GM13976 (cell line): ENCODE measurements at regions not wholly inside any gene's neighbourhood (a gene's known extent, or its start where the extent isn't known, plus 50 kb on each side); places are given as distances from the start of the nearest gene placed in this dataset.

Source experiments
- DNase-seq: peaks from one replicate; pipeline ENCODE4 v3.0.0; 2012; ENCODE audit warnings: low spot score
- in situ Hi-C: fragments of 300-500 bp; cut with MboI; formaldehyde crosslinking; loops from one replicate; pipeline ENCODE4 v1.12.0; 2022; ENCODE audit warnings: low sequenced_read_pairs, mixed read lengths, inconsistent platforms; ENCODE audit not compliant: unreplicated experiment
- TF ChIP-seq, protein P1 (sequence below): IDR thresholded peaks from 2 replicates; pipeline ENCODE4 v1.5.1; 2012; ENCODE audit warnings: borderline replicate concordance, mild to moderate bottlenecking; ENCODE audit not compliant: insufficient read depth; ENCODE audit errors: extremely low read depth, missing control alignments, control extremely low read depth

DNA sequence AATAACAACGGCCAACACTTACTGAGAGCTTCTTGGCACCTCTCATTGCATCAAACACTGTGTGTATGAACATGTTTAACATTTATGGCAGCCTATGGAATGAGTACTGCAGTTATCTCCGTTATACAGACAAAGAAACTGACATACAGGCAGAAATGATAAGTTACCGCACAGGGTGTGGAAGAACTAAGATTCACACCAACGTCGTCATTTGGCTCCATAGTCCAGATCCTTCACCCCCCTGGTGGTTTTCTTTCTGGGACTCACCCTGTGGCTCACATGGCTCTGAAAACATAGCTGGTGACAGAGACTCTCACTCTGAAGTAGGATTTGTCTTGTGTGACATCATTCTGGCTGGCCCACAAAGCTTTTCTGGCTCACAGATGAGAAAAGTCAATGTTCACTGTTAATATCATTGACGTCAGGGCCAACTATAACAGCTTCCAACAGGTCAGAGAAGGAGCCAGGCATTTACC lies 230.1 kb downstream of the DLEU7 start:
- no peak for DNase-seq
- in situ Hi-C loops: no loop called here
- TF ChIP-seq, protein P1, sequence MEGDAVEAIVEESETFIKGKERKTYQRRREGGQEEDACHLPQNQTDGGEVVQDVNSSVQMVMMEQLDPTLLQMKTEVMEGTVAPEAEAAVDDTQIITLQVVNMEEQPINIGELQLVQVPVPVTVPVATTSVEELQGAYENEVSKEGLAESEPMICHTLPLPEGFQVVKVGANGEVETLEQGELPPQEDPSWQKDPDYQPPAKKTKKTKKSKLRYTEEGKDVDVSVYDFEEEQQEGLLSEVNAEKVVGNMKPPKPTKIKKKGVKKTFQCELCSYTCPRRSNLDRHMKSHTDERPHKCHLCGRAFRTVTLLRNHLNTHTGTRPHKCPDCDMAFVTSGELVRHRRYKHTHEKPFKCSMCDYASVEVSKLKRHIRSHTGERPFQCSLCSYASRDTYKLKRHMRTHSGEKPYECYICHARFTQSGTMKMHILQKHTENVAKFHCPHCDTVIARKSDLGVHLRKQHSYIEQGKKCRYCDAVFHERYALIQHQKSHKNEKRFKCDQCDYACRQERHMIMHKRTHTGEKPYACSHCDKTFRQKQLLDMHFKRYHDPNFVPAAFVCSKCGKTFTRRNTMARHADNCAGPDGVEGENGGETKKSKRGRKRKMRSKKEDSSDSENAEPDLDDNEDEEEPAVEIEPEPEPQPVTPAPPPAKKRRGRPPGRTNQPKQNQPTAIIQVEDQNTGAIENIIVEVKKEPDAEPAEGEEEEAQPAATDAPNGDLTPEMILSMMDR: no peak

DNA sequence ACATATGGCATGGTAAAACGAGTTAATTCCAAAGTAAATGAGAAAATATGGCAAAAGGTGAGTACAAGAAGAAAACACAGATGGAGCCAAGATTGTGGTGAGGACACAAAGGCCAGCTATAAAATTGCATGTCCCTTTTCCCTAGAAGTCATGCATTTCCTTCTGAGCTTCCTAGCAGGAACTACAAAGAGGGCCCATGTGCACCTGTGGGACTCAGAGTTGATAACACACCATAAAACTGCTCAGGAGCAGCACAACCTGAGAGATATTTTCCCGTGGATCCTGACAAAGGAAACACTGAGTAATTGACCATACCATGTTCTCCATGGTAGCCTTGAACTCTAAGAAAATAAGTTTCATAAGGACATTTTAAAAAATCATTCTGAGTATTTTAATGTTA lies 228.3 kb downstream of the DLEU7 start:
- in situ Hi-C loops: no loop called here
- no peak for DNase-seq
- TF ChIP-seq, protein P1: no peak

DNA sequence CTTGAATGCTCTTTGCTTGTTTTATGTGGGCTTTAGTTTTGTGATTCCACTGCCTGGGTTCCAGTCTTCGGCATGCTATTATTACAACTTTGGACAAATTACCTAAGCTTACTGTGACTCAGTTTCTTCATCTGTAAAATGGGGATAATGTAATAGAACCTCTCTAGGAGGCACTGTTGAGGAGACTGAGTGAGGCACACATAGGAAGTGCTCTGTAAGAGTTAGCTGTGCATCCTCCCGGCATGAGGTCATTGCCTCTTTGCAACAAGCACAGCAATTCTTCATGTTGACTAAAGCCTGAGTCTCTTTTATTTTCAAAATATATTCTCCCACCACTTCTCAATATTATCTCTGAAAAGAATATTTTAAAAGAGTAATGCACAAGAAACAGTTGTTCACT lies 227.4 kb downstream of the DLEU7 start:
- TF ChIP-seq, protein P1: no peak
- DNase-seq: no peak
- in situ Hi-C loops: no loop called here

DNA sequence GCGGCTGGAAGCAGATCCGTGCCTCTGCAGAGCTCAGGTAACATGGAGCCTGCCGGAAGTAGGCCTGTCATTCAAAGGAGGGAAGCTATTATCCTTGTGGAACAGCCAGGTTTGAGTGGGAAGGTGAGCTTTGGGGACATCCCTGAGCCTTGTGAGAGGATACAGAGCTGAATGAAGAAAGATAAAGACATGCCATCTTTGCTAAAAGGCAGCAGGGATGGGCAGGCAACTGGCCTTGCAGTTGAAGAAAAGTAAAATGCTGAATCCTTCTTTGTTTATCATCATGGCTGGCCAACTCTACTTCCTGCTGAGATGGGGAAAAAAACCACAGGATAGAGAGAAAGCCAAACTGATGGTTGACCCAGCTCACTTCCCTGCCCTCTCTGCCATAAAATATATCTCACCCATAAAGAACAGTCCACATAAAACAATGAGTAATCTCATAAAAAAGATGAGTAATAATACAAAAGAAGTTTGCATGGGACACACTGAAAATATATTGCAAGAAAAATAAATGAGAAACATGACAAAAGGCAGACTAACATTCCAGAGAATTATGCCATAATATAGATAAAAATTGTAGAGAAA lies 226.3 kb downstream of the DLEU7 start:
- in situ Hi-C loops: no loop called here
- DNase-seq: no peak

DNA sequence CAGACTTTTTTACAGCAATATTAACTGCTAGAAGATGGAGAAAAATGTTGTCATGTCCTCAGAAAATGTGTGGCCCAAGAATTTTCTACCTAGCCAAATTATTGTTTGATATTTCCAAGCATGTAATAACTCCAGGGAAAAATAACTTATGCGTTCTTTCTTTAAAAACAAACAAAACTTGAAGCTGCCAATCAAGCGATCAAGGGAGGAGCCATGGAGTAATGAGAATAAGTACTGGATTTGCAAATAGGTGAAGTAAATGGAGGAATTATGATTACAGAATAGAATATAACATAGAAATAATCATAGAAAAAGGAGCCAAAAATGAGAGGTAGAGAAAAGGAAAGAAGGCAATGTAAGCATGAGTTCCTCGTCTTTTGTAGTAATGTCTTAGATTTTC lies 225.3 kb downstream of the DLEU7 start:
- no peak for DNase-seq
- TF ChIP-seq, protein P1: no peak
- in situ Hi-C loops: no loop called here

More for the DNA sequence above, 226.3 kb downstream of the DLEU7 start:
- TF ChIP-seq, protein P1: no peak

DNA sequence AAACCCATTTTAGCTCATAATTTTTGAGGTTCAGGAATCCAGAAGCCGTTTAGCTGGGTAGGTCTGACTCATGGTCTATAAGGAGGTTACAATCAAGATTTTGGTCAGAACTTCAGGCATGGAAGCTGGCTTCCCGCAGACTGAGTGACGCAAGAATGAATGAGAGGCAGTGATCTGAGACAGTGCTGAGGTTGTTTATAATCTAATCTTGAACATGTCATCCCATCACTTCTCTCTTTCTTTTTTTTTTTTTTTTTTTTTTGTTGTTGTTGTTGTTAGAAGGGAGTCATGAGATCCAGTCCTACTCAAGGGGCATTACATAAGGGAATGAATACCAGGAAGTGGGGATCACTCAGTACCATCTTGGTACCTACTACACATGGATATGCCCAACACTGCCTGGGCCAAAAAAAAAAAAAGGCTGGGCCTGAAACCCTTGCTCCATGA lies 217.4 kb downstream of the DLEU7 start:
- DNase-seq: no peak
- TF ChIP-seq, protein P1: no peak
- in situ Hi-C loops: no loop called here
